ENCODE measurements at regions not wholly inside any gene's neighbourhood (a gene's known extent, or its start where the extent isn't known, plus 50 kb on each side); places are given as distances from the start of the nearest gene placed in this dataset.
A peak's percentile ranks its signal among the peaks of the same experiment; 100 is the strongest.

DNA sequence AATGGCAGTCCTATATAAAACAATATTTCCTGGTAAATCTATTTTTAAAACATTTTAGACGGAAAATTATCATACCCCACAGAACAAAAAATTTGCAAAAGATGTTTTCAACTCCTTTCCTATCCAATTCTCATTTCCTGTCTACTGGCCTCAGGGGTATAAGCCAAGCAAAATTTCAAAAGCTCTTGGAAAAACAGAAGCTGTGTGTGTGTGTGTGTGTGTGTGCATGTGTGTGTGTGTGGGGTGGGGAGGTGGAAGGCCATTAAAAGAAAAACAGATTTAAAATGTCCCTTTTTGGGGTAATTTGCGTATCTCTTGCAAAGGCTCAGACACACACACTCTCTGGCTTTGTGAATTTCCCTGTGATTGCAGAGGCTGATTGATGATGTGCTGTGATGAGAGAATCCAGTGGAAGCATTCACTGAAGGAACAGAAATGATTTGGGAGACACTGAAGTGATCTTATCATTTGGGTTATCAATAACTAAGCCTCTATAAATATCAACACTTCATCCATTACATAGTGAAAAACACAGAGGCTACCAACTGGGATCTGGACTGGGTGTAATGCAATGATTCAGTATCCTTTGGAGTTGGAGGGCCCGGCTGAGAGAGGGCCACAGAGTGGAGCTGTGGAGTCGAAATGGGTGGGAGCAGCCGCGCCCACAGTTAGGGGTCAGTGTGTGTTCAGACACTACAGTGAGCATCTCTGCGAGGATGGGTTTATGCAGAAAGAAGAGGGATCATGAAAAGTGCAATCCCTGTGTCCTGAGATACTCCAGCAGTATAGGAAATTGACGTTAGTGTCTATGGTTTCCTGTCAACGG is 106.8 kb upstream of the PREP start:
- Histone ChIP-seq H3K4me3 (no peak overlapping the region), H3K36me3 (replicated peaks) (no peaks in the 10 kb centered on the region), H3K27me3 (ENCODE audit: low read depth) (no peaks in the 10 kb centered on the region), H3K9me3 (no peaks in the 10 kb centered on the region), H3K4me1 (peaks cover 5% of the 10 kb centered on the region; the same call in 1 of the 2 replicates)
- DNase-seq (ENCODE audit: low spot score in 2 of 2) = peak in 1 of 2 experiments; percentile 51
- in situ Hi-C loops (cut with MboI; ENCODE audit: low sequenced_read_pairs) = no loop called here

DNA sequence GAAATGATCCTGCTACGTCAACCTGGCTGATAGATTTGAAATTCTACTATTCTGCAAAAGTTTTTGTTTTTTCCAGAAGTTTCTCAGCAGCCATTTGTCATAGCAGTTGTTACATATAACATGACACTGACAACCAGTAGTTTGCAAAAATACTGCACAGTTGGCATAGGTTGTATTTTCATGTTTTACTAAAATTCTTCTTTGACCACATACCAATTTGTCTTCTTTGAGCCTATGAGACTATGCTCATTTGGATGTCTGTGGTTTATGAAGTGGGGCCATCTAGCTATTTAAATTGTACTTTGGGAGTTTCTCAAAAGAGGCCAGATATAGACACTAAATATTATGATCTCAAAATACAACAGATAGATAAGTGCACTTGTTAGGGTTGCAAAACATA is 104.9 kb upstream of the PREP start:
- H3K9me3 ChIP-seq = no peaks in the 10 kb centered on the region
- H3K27me3 ChIP-seq (ENCODE audit: low read depth) = no peaks in the 10 kb centered on the region
- peaks cover 5% of the 10 kb centered on the region; the same call in 1 of the 2 replicates for H3K4me1 ChIP-seq
- no peak for DNase-seq (ENCODE audit: low spot score in 2 of 2)
- H3K36me3 ChIP-seq (replicated peaks) = no peaks in the 10 kb centered on the region
- in situ Hi-C loops (cut with MboI; ENCODE audit: low sequenced_read_pairs) = no loop called here
- H3K4me3 ChIP-seq = no peak overlapping the region

DNA sequence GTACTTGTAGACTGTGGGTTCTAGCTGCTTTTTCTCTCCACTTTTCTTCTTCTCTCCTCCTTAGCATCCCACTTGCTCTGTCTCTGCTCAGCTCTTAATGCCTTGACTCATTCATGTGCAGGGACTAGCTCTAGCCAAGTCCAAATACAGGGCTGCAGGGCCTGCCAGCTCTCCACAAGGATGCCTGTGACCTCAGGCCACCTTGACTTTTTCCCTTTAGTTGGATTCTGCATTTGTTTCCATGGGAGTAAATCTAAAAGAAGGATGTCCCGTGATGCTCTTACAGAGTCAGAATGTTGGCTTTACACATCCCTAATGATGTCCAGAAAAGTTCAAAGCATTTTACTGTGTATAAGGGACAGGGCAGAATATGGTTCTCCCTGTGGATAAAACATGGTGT is 101.8 kb upstream of the PREP start:
- Histone ChIP-seq H3K9me3 (no peaks in the 10 kb centered on the region), H3K4me1 (peaks cover 5% of the 10 kb centered on the region; the same call in 1 of the 2 replicates), H3K36me3 (replicated peaks) (no peaks in the 10 kb centered on the region), H3K27me3 (ENCODE audit: low read depth) (no peaks in the 10 kb centered on the region), H3K4me3 (no peak overlapping the region)
- in situ Hi-C loops (cut with MboI; ENCODE audit: low sequenced_read_pairs) = no loop called here
- DNase-seq (ENCODE audit: low spot score in 2 of 2) = no peak

DNA sequence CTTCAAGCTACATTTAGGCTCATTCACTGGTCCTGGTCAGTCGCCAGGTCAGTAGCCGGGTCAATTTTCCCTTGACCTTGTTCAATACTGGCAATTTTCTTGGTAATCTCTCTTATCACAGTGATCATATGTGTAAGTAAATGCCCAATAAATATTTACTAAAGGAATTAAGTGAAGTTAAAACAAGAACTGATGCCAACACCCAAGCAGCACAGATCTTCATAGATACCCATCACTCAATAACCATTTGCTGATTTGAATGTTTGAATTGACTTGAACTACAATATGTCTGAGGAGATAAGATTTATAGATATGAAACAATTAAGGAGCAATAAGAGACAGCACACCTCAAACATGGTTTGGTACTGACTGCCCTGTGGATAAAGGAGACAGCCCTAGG is 100.8 kb upstream of the PREP start:
- H3K4me3 ChIP-seq = no peak overlapping the region
- in situ Hi-C loops (cut with MboI; ENCODE audit: low sequenced_read_pairs) = no loop called here
- no peak for DNase-seq (ENCODE audit: low spot score in 2 of 2)

DNA sequence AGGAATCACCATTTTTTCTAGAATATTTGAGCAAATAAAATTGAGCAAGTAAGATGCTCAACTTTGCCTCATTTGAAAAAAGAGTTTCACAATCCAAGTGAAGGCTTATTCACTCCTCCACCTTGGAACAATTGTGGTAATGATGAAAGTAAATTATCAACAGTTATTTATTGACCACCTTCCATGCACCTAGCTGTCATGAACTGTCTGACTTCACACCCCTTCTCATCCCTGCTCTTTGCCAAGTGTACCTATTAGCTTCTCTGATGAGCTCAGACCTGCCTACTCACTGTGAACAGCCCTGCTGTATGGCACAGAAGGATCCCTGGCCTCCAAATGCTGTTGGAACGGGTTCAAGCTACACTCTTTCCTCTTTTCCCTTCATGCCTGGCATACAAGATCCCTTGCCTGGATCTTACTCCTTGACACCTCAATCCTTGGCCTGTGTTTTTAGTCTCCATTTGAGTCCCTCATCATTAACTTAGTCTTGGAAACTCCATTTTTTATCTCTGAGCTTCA is 99.0 kb upstream of the PREP start:
- DNase-seq (ENCODE audit: low spot score in 2 of 2) = no peak
- no peak overlapping the region for H3K4me3 ChIP-seq
- H3K36me3 ChIP-seq (replicated peaks) = no peaks in the 10 kb centered on the region
- in situ Hi-C loops (cut with MboI; ENCODE audit: low sequenced_read_pairs) = no loop called here
- no peaks in the 10 kb centered on the region for H3K4me1 ChIP-seq
- H3K9me3 ChIP-seq = no peaks in the 10 kb centered on the region
- no peaks in the 10 kb centered on the region for H3K27me3 ChIP-seq (ENCODE audit: low read depth)

More for the DNA sequence above, 100.8 kb upstream of the PREP start:
- no peaks in the 10 kb centered on the region for H3K36me3 ChIP-seq (replicated peaks)
- H3K4me1 ChIP-seq = peaks cover 5% of the 10 kb centered on the region; the same call in 1 of the 2 replicates
- no peaks in the 10 kb centered on the region for H3K27me3 ChIP-seq (ENCODE audit: low read depth)
- H3K9me3 ChIP-seq = no peaks in the 10 kb centered on the region

DNA sequence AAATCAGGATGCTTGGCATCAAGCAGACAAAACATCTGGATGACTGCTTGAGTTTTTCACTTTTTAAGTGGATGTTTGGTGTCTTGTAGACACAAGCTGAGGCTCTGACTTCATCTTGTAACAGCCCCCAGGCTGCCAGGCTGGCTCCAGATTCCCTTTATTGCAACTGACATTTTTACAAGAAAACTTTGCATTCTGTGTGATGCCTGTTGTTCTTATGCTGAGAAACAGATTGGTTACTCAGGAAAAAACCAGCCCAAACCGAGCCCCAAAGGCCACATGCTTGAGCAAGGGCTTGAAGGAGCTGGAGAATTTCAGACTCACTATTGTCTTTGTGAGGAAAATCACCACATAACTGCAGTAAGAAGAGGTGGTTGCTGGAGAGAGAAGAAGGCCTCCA is 98.4 kb upstream of the PREP start:
- no peaks in the 10 kb centered on the region for H3K36me3 ChIP-seq (replicated peaks)
- H3K4me1 ChIP-seq = no peaks in the 10 kb centered on the region
- H3K4me3 ChIP-seq = no peak overlapping the region
- no peaks in the 10 kb centered on the region for H3K27me3 ChIP-seq (ENCODE audit: low read depth)
- no peak for DNase-seq (ENCODE audit: low spot score in 2 of 2)
- in situ Hi-C loops (cut with MboI; ENCODE audit: low sequenced_read_pairs) = no loop called here
- no peaks in the 10 kb centered on the region for H3K9me3 ChIP-seq

DNA sequence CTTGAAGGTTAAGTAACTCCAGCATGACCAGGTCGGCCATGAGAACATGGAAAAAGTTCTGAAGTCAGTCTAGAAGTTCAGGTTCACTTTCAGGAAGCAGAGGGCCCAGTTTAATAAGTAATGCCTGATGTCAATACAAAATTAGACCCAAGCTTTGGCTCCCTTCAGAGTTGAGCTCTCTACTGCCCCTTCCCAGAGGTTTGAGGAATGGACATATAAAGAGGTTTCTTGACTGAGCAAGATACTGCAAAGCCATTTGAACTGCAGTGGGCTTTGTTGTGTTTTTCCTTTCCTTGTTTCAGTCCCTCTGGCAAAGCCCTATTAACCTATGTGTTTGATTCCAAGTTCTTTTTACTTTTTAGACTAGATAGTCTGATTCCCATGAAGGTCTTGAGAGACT is 97.8 kb upstream of the PREP start:
- DNase-seq (ENCODE audit: low spot score in 2 of 2) = no peak
- Histone ChIP-seq H3K27me3 (ENCODE audit: low read depth) (no peaks in the 10 kb centered on the region), H3K9me3 (no peaks in the 10 kb centered on the region), H3K4me1 (no peaks in the 10 kb centered on the region), H3K36me3 (replicated peaks) (no peaks in the 10 kb centered on the region), H3K4me3 (no peak overlapping the region)
- in situ Hi-C loops (cut with MboI; ENCODE audit: low sequenced_read_pairs) = no loop called here

DNA sequence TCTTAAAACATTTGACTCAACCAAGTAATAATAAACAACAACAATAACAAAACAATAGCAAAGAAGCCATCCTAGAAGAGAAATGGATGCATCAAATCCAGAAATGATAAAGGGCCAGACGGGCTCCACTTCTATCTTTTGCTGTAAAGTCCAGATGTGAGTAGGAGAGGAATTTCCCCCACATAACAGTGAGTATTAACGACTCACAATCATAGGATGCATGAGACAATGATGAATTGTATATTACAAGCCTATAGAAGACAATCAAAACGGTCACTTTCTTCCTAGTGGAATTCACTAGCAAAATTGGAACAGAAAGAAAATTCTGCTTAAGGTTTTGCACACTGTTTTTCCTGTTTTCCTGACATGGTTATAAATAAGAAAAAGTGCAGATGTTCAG is 97.0 kb upstream of the PREP start:
- Histone ChIP-seq H3K27me3 (ENCODE audit: low read depth) (no peaks in the 10 kb centered on the region), H3K9me3 (no peaks in the 10 kb centered on the region), H3K36me3 (replicated peaks) (no peaks in the 10 kb centered on the region), H3K4me1 (no peaks in the 10 kb centered on the region), H3K4me3 (no peak overlapping the region)
- in situ Hi-C loops (cut with MboI; ENCODE audit: low sequenced_read_pairs) = loop anchor here (25.0 kb wide), 1 partner anchor 712 kb away; no protein-coding TSS in a partner anchor
- no peak for DNase-seq (ENCODE audit: low spot score in 2 of 2)

DNA sequence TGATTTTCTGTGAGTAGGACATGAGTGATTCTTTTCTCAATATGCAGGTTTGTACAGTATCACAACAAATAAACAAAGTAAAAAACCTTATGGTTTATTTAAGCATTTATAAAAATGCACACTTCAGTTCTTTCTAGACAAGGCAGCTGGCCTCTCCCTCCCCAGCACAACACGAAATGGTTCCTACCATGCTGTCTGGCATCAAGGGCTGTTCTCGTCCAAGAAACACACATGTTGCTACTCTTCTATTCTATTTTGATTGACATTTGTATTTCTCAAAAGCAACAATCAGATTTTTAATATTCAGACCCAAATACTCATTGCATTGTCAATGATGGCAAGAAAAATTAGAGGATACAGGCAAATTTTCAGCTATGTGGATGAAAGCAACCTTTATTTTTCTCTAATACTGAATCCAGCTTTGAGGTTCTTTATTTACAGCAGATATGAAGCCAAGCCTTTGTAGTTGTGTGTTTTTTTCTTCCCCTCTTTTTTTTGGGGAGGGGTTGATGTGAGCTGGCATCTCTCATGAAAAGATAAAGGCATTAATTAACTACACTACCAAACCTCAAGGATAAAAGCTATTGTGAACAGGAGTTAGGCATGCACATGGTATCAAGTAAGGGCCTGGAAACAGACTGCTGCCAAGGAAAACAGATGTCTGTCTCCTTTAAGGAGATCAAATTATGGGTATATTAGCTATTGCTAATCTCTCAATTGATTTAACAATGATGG is 96.4 kb upstream of the PREP start:
- in situ Hi-C loops (cut with MboI; ENCODE audit: low sequenced_read_pairs) = loop anchor here (25.0 kb wide), 1 partner anchor 713 kb away; no protein-coding TSS in a partner anchor
- Histone ChIP-seq H3K36me3 (replicated peaks) (no peaks in the 10 kb centered on the region), H3K4me1 (peaks cover under 1% of the 10 kb centered on the region), H3K4me3 (no peak overlapping the region), H3K9me3 (no peaks in the 10 kb centered on the region), H3K27me3 (ENCODE audit: low read depth) (no peaks in the 10 kb centered on the region)
- DNase-seq (ENCODE audit: low spot score in 2 of 2) = no peak

DNA sequence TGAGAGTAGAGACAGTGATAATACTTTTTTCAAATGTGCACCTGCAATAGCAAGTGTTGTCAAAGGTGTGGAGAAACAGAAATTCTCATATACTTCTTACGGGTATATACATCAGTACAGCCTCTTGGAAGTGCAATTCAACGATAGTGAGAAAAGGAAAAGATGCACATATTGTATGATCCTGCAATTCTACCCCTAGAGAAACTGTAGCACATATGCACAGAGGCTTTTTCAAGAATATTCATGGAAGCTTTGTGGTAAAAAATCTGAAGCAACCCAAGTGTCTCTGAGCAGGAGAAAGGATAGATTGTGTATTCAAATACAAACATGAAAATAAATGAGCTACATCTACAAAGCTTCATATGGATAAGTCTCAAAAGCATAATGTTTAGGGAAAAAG is 94.7 kb upstream of the PREP start:
- H3K36me3 ChIP-seq (replicated peaks) = no peaks in the 10 kb centered on the region
- H3K27me3 ChIP-seq (ENCODE audit: low read depth) = no peaks in the 10 kb centered on the region
- DNase-seq (ENCODE audit: low spot score in 2 of 2) = no peak
- in situ Hi-C loops (cut with MboI; ENCODE audit: low sequenced_read_pairs) = loop anchor here (25.0 kb wide), 1 partner anchor 715 kb away; no protein-coding TSS in a partner anchor
- H3K4me1 ChIP-seq = peaks cover 15% of the 10 kb centered on the region
- H3K9me3 ChIP-seq = no peaks in the 10 kb centered on the region
- no peak overlapping the region for H3K4me3 ChIP-seq

DNA sequence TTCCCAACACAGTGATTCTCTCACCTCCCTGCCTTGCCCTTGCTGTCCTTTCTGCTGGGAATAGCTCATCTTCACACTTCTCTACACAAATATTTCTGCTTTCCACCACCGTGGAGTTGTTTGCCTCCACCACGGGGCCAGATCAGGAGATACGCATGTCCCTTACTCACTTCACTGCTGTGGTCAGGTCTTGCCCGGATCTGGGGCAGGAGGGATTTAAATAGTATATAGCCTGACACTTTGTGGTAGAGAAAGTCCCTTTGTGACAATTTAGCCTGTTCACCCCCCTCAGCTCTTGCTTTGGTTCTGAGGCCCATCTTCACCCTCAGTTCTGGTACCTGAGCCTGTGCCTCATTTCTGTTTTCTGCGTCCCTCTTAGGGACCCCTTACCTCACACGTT is 92.6 kb upstream of the PREP start:
- Histone ChIP-seq H3K9me3 (no peaks in the 10 kb centered on the region), H3K4me3 (no peak overlapping the region), H3K4me1 (peaks cover 17% of the 10 kb centered on the region), H3K36me3 (replicated peaks) (no peaks in the 10 kb centered on the region), H3K27me3 (ENCODE audit: low read depth) (no peaks in the 10 kb centered on the region)
- in situ Hi-C loops (cut with MboI; ENCODE audit: low sequenced_read_pairs) = loop anchor here (25.0 kb wide), 1 partner anchor 717 kb away; no protein-coding TSS in a partner anchor
- no peak for DNase-seq (ENCODE audit: low spot score in 2 of 2)

DNA sequence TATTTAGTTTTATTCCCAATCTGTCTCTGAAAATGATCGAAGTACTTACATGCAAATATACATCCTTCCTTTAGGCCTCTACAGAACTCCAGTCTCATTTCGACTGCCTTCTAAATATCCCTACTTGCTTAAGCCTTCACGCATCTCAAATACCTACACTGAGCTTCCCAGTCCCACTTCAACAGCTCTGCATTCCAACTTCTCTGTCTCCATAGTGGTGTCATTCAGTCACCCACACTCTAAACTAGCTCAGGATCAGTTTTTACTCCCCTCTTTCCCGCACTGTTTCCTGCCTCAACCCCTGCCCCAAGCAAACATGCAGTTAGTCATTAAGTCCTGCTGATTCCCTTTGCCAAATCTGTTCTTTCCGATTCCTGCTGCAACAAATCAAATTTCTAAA is 91.8 kb upstream of the PREP start:
- no peak for DNase-seq (ENCODE audit: low spot score in 2 of 2)
- in situ Hi-C loops (cut with MboI; ENCODE audit: low sequenced_read_pairs) = loop anchor here (25.0 kb wide), 1 partner anchor 718 kb away; no protein-coding TSS in a partner anchor
- Histone ChIP-seq H3K4me1 (peaks cover 17% of the 10 kb centered on the region), H3K9me3 (no peaks in the 10 kb centered on the region), H3K27me3 (ENCODE audit: low read depth) (no peaks in the 10 kb centered on the region), H3K4me3 (no peak overlapping the region), H3K36me3 (replicated peaks) (no peaks in the 10 kb centered on the region)

DNA sequence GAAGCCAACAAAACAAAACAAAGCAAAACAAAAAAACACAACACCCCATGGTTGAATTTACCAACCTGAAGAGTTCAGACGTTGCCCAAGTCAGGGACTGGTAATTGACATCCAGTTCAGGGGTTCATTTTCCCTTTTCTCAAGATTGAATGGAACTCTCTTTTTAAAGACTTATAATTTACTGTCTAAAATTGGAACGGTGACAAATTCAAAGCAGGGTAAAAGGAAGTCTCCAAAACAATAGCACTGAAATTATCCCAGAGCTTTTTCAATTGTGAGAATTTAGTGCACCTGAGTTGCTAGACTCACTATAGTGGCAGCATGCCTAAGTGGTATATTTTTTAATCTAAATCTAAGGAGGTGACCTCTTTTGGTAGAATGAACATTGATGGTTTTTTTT is 90.9 kb upstream of the PREP start:
- in situ Hi-C loops (cut with MboI; ENCODE audit: low sequenced_read_pairs) = loop anchor here (25.0 kb wide), 1 partner anchor 719 kb away; no protein-coding TSS in a partner anchor
- Histone ChIP-seq H3K9me3 (no peaks in the 10 kb centered on the region), H3K4me1 (peaks cover 26% of the 10 kb centered on the region), H3K36me3 (replicated peaks) (no peaks in the 10 kb centered on the region), H3K4me3 (no peak overlapping the region), H3K27me3 (ENCODE audit: low read depth) (no peaks in the 10 kb centered on the region)
- DNase-seq (ENCODE audit: low spot score in 2 of 2) = peak in 1 of 2 experiments; percentile 71

Measured in HAP-1 (cell line).